ENCODE measurements at regions not wholly inside any gene's neighbourhood (a gene's known extent, or its start where the extent isn't known, plus 50 kb on each side); places are given as distances from the start of the nearest gene placed in this dataset.
A peak's percentile ranks its signal among the peaks of the same experiment; 100 is the strongest.

DNA sequence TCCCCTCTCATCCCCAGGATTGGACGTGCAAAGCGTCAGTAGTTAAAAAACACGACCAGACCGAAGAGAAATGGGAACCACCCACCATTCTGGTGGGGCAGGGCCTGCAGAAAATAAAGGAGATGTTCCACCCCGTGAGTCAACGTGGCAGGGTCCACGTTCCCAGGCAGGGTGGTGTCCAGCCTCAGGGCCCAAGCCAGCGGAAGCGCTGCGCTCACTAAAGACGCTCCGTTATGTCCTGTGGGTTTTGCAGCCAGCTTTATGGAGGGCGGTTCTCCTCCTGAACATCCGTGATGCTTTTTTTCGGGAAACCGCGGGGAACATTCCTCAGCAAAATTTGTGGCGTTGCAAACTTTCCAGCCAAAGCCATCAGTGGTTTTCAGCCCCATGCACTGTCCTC lies 93.4 kb upstream of the SHOX start:
- Histone ChIP-seq H2AFZ (ENCODE audit: low read length) (no peak overlapping the region), H2BK15ac (ENCODE audit: low read length) (0 out of 2 replicates have a peak overlapping the region, but pooled peaks have one; percentile 40), H3K4ac (replicated peaks; ENCODE audit: insufficient read length, low read depth, low read length) (no peak overlapping the region), H3K79me1 (ENCODE audit: low read depth, low read length) (no peaks in the 10 kb centered on the region), H2BK5ac (ENCODE audit: low read depth, low read length) (no peak overlapping the region), H2BK120ac (replicated peaks; ENCODE audit: low read depth, low read length) (peak overlapping the region; percentile 79), H3K23me2 (ENCODE audit: low read depth, low read length) (no peaks in the 10 kb centered on the region), H3K18ac (ENCODE audit: extremely low read depth, low read length) (no peak overlapping the region; the same call in 1 of the 2 replicates), H3K4me2 (ENCODE audit: insufficient read depth in 1 of 2, low read depth in 2 of 2, low read length in 2 of 2) (no peak overlapping the region), H2AK5ac (ENCODE audit: low read depth, low read length) (no peak overlapping the region), H3K23ac (ENCODE audit: insufficient read length) (no peak overlapping the region), H3K9ac (replicated peaks in 1 of 4; ENCODE audit: extremely low read depth in 1 of 4, low read depth in 3 of 4, low read length in 3 of 4) (no peak overlapping the region), H3K36me3 (ENCODE audit: control insufficient read depth in 2 of 4, insufficient read depth in 4 of 4, low read length in 3 of 4) (no peaks in the 10 kb centered on the region), H3K27me3 (replicated peaks in 1 of 4; ENCODE audit: control insufficient read depth in 3 of 4, extremely low read depth in 1 of 4, insufficient read depth in 3 of 4, low read length in 3 of 4) (no peaks in the 10 kb centered on the region), H3K4me1 (replicated peaks in 1 of 4; ENCODE audit: control insufficient read depth in 3 of 4, insufficient read depth in 4 of 4, low read length in 3 of 4) (no peaks in the 10 kb centered on the region), H3K14ac (ENCODE audit: insufficient read length) (no peak overlapping the region), H4K5ac (ENCODE audit: insufficient read length, low read depth, low read length) (no peak overlapping the region), H3K27ac (ENCODE audit: low read depth, low read length) (no peak overlapping the region), H4K91ac (replicated peaks; ENCODE audit: insufficient read length, low read length) (no peak overlapping the region), H4K8ac (ENCODE audit: extremely low read depth, insufficient read depth, low read length) (no peak overlapping the region), H3K4me3 (ENCODE audit: extremely low read depth in 1 of 4, insufficient read depth in 2 of 4, low read depth in 3 of 4, low read length in 4 of 4) (no peak overlapping the region), H3K56ac (replicated peaks; ENCODE audit: insufficient read length, low read depth, low read length) (no peak overlapping the region), H2BK12ac (ENCODE audit: low read depth, low read length) (0 out of 2 replicates have a peak overlapping the region, but pooled peaks have one; percentile 63), H3K9me3 (ENCODE audit: insufficient read depth in 2 of 2, low read depth in 1 of 2, low read length in 1 of 2) (no peaks in the 10 kb centered on the region), H3K79me2 (ENCODE audit: control insufficient read depth in 1 of 2, insufficient read depth in 2 of 2, low read length in 2 of 2) (no peaks in the 10 kb centered on the region), H2BK20ac (ENCODE audit: low read length) (no peak overlapping the region), H4K20me1 (replicated peaks in 1 of 2; ENCODE audit: control insufficient read depth in 1 of 2, insufficient read depth in 2 of 2, low read length in 2 of 2) (no peaks in the 10 kb centered on the region)
- WGBS, 2 experiments (ENCODE audit: extremely low coverage in 1 of 2, insufficient coverage in 1 of 2, insufficient read length in 1 of 2, insufficient replicate concordance in 2 of 2, low coverage in 1 of 2, low lambda C conversion rate in 2 of 2, missing lambda C conversion rate in 1 of 2): 91% methylated on average over 18 of the region's 18 CpGs; no CpG with 5 or more reads in 1 of the 2 experiments
- POLR2A ChIA-PET (ENCODE audit: partially characterized antibody): no interaction called here
- CTCF ChIA-PET (ENCODE audit: partially characterized antibody): no interaction called here
- FAIRE-seq (no peak), DNase-seq (ENCODE audit: low read depth in 1 of 2, low spot score in 2 of 2) (no peak)
- TF ChIP-seq ZNF274 (IDR thresholded peaks at IDR 0.05; ENCODE audit: borderline replicate concordance, extremely low read depth, low read length): no peak
- no peak for TF ChIP-seq POLR2AphosphoS5 (IDR thresholded peaks at IDR 0.05; ENCODE audit: low read depth, low read length)
- no peak for TF ChIP-seq SP2 (IDR thresholded peaks at IDR 0.05; ENCODE audit: low read length)
- TF ChIP-seq GABPA (IDR thresholded peaks at IDR 0.05; ENCODE audit: borderline replicate concordance, insufficient read depth, low read length): no peak
- no peak for TF ChIP-seq SP1 (IDR thresholded peaks at IDR 0.05; ENCODE audit: low read depth, low read length)
- TF ChIP-seq HDAC2 (IDR thresholded peaks at IDR 0.05; ENCODE audit: borderline replicate concordance in 1 of 2, low read depth in 2 of 2, low read length in 2 of 2): no peak
- TF ChIP-seq JUN (IDR thresholded peaks at IDR 0.05; ENCODE audit: low read depth, low read length): no peak
- no peak for TF ChIP-seq YY1 (IDR thresholded peaks at IDR 0.05; ENCODE audit: low read depth, low read length)
- TF ChIP-seq KDM1A (IDR thresholded peaks at IDR 0.05; ENCODE audit: borderline replicate concordance, low read length): no peak
- TF ChIP-seq RBBP5 (IDR thresholded peaks at IDR 0.05; ENCODE audit: borderline replicate concordance, low read depth, low read length): no peak
- no peak for TF ChIP-seq SAP30 (IDR thresholded peaks at IDR 0.05; ENCODE audit: insufficient read depth, insufficient replicate concordance, low read length)
- no peak for TF ChIP-seq TCF12 (IDR thresholded peaks at IDR 0.05; ENCODE audit: low read depth, low read length)
- TF ChIP-seq GTF2F1 (IDR thresholded peaks at IDR 0.05; ENCODE audit: borderline replicate concordance, low read depth, low read length): no peak
- no peak for TF ChIP-seq SRF (IDR thresholded peaks at IDR 0.05; ENCODE audit: low read depth, low read length)
- no peak for TF ChIP-seq CBX8 (IDR thresholded peaks at IDR 0.05; ENCODE audit: borderline replicate concordance, low read depth, low read length)
